ENCODE measurements at regions not wholly inside any gene's neighbourhood (a gene's known extent, or its start where the extent isn't known, plus 50 kb on each side); places are given as distances from the start of the nearest gene placed in this dataset.

GRCh38 chr14:71690478-71690877 is 241.8 kb upstream of the RGS6 start:
- no peak for DNase-seq

DNA sequence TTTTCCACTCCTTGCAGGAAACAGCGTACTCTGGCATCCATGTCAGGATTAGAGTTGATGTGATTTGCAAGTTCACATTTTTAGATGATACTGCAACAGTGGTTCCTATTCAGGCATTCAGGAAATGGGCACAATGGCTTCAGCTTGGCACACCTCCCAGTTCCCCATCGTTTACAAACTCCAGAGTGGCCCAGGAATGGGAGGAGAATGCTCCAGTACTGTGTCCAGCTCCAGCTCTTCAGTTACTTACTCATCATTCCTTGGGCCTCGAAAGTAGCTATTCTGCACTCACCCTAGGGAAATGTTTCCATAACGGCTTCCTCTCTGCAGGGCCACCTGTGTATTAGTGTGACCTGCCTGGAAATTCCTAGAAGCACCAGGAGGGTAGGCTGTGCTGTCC is 239.7 kb upstream of the RGS6 start:
- DNase-seq, result no peak

DNA sequence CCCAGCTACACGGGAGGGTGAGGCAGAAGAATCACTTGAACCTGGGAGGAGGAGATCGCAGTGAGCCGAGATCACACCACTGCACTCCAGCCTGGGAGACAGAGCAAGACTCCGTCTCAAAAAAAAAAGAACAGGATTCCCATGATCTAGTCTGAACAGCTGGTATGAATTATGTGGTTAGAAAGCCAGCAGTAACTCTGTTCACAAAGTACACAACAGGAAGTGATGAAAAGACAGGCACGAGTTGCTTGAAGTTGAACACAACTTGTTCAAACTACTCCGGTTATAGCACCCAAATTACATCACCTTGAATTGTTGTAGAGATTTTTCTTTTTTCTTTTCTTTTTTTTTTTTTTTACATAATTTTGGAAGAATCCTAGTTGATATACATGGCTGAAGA is 238.8 kb upstream of the RGS6 start:
- no peak for DNase-seq

GRCh38 chr14:71694591-71695530 is 237.4 kb upstream of the RGS6 start:
- no peak for DNase-seq

GRCh38 chr14:71695611-71696350 is 236.4 kb upstream of the RGS6 start:
- DNase-seq, result no peak

DNA sequence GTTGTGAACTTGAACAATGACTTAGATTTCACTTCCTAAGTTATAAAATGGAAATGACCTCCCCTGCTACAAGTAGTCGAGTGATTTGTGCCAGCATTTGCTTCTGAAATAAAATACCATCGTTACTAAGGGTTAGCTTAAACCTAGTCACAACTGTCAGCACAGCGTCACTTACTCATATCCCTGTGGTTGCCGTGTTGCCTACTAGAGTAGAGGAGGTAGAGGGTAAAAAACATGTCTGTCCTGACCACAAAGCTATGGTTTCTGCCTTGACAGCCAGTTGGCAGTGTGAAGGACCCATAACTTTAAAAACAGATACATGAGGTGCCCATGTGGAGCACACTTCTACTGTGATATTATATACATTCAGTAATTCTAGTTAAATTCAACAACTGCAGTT is 234.2 kb upstream of the RGS6 start:
- no peak for DNase-seq

- DNase-seq, result no peak
Observed at GRCh38 chr14:71698673-71699072, 233.6 kb upstream of the RGS6 start.

DNA sequence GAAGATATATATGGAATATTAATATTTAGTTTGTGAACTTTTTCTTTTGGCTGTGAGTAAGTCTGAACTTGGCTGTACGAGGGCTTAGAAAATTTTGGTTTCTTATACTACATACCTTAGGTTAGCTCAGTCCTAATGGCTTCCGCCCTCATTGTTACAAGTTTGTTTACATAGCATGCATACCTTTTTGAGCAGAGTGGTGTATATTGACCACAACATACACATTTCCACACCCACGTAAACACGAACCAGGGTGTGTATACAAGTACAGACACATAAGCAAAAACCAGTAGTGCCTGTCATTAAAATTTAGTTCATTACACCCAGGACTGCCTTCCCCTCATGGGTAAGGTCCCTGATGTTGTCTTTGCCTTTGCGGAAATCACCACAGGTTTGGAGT is 230.2 kb upstream of the RGS6 start:
- no peak for DNase-seq

DNA sequence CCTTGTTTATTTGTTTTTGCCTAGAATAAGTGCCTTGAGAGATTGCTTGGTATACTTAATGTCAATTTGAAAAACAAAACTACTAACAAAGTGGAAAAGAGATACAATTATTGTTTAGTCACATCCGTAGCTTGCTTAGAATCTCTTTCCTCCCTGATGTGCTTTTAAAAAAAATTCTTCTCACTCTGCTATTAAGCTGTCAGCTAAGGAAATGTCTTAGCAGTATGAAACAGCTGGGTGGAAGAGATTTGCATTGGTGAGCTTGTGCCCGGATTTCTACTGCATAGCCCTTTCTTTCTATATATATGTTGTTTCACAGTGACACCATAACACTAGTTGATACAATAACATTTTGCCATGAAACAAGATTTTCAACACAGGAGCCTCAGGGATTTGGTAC is 229.4 kb upstream of the RGS6 start:
- DNase-seq, result no peak

DNA sequence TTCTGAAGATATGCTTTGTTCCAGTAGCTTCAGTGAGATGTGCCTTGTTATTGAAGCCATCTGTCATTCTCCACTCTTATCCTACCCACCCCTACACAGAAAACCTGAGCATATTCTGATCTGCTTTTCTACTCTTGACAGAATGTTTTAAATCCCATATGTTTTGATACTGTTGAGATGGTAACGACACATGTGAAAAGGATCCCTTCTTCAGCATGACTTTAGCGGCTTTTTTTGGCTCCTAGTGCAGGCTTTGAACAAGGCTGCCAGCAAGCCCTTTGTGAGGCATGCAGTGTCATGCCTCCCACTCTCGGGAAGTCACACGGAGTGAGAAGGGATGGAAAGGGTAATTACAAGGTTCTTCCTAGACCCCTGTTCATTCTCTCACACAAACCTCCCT is 228.8 kb upstream of the RGS6 start:
- no peak for DNase-seq

GRCh38 chr14:71704210-71704609 is 228.0 kb upstream of the RGS6 start:
- DNase-seq, result no peak

DNA sequence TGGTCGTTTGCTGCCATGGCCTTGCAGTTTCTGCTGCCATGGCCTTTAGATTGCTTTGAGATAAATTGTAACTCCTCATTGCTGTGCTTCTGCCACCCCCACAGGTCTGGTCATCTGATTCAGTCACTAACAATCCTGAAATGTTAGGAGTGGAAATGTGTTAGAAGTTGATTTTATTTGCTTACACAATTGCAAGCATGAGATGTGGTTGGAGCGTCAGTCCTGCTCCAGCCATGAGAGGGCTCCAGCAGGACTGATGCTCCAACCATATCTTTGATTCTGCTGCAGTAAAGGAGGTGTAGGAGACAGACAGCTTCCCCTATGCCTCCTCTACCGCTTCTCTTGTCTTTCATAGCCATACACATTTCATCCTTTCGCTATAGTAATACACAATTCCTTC is 226.8 kb upstream of the RGS6 start:
- no peak for DNase-seq

DNA sequence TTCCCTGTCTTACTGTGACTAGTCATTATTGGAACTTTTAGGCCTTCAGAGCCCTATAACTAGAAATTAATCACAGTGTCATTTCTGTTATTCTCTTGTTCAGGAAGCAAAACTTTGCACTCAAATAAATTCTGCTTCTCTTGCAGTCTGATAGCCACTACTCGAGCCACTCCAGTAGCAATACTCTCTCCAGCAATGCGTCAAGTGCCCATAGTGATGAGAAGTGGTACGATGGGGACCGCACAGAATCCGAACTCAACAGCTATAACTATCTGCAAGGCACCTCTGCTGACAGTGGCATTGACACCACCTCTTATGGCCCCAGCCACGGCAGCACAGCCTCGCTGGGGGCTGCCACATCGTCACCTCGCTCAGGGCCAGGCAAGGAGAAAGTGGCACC is 223.2 kb upstream of the RGS6 start:
- no peak for DNase-seq

GRCh38 chr14:71709987-71710386 is 222.2 kb upstream of the RGS6 start:
- DNase-seq, result no peak

DNA sequence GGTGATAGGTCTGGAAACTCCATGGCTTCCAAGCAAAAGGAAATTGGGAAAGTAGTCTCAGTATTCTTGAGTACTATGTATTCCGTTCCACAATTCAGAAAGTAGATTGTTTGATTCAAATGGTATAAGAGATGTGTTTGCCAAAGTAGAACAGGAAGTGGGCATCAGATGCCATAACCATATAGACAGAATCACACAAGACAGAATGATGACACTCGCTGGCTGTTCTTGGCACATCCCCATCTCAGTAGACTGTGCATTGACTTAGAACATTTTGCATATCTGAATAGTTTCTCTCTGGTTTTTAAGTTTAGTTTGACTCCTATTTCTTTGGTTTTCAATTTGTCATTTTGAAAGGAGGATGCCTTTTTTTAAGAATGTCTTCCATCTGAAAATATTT is 221.1 kb upstream of the RGS6 start:
- DNase-seq, result no peak

DNA sequence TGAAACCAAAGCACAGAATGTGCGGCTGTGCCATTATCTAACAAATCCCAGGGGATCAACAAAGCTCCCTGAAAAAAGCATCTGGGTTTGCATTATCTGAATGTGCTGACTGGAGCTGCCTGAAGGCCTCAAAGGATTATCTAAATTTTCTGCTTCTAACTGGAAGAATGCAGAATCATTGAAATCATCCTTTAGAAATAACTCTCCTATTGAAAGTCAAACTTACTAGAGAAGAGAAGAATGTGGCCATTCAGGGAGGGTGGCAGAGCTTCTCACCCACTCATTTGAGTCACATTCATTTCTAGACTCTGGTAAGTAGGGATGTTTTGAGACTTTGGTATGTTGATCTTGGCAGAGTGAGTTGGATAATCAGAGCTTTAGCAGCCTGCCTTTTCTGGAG is 220.6 kb upstream of the RGS6 start:
- DNase-seq, result no peak

- DNase-seq, result no peak
Observed at GRCh38 chr14:71712478-71712877, 219.8 kb upstream of the RGS6 start.

DNA sequence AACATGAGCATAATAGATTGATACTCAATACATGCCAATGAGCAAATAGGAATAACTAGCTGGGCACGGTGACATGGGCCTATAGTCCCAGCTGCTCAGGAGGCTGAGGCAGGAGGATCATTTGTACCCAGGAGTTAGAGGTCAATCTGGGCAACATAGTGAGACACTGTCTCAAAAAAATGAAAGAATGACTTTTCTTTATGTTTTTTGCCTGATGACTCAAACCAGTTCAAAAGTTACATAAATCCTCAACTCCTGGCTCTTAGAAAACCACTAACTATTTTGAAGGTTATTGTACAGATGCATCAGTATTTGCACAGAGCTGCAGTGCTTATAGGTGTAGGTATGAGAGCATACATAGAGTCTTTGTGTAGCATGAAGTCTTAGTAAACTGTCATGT is 219.2 kb upstream of the RGS6 start:
- DNase-seq, result no peak

- DNase-seq, result no peak
Observed at GRCh38 chr14:71713451-71713850, 218.8 kb upstream of the RGS6 start.

- no peak for DNase-seq
Observed at GRCh38 chr14:71714225-71714624, 218.0 kb upstream of the RGS6 start.

GRCh38 chr14:71716041-71716772 is 216.0 kb upstream of the RGS6 start:
- no peak for DNase-seq

GRCh38 chr14:71720978-71721624 is 211.1 kb upstream of the RGS6 start:
- no peak for DNase-seq

DNA sequence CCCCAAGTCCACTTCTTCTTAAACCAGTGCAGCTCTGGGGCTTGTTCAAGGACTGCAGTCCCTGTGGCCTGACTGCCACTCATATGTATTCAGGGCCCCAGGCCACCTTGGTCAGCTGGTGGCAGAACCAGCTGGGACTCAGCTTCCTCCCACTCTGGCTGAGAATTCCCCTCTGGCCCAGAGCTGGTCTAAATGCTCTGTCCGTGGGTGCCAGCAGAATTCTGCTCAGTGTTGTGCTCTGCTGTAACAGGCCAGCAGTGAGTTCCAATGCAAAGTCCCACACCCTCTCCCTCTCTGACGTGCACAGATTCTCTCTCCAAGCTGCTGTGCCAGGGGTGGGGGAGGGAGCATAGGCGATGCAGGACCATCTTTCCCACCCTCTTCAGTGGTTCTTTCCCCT is 210.4 kb upstream of the RGS6 start:
- no peak for DNase-seq
